Endothelial cell of umbilical vein (primary cell): ENCODE measurements at regions not wholly inside any gene's neighbourhood (a gene's known extent, or its start where the extent isn't known, plus 50 kb on each side); places are given as distances from the start of the nearest gene placed in this dataset.

ENCODE experiments used
- BruUV-seq: library from RNA; stranded (reverse); fragments of 400-500 nt; replicated peaks from 2 replicates; lab custom pipeline; 2021; lab: Mats Ljungman, UMichigan
- CTCF ChIA-PET: fragments of 300-600, 350-600 bp; sonication (Branson Sonifier 250); formaldehyde crosslinking; loops from one replicate; lab custom pipeline; 2021; ENCODE audit warnings: antibody characterized with exemption, inconsistent platforms; lab: Charles Lee
- POLR2A ChIA-PET: fragments of 300-600, 350-600 bp; sonication (Branson Sonifier 250); formaldehyde crosslinking; loops from one replicate; lab custom pipeline; 2021; ENCODE audit warnings: antibody characterized with exemption, inconsistent platforms; lab: Charles Lee
- DNase-seq: peaks from one replicate; pipeline ENCODE4 v3.0.0-alpha.2; 2011; ENCODE audit warnings: low read depth, low spot score
- FAIRE-seq: peaks from 2 replicates; lab custom pipeline; 2011; peaks lifted over from hg19 to GRCh38; lab: Jason Lieb, UNC
- H2AFZ ChIP-seq: 2 replicates; pipeline ENCODE4 v1.6.0; 2012; ENCODE audit warnings: low read depth, low read length, control low read depth, inconsistent platforms
- H3K27ac ChIP-seq: 2 replicates; pipeline ENCODE4 v1.5.1; 2011; ENCODE audit warnings: low read depth, mild to moderate bottlenecking, control low read depth, low read length, moderate library complexity; ENCODE audit not compliant: insufficient read depth
- H3K27me3 ChIP-seq, 2 experiments: 2 replicates each; pipeline versions ENCODE4 v1.6.0 to v1.6.1; 2011; ENCODE audit warnings: low read length in 2 of 2, mixed read lengths in 1 of 2; ENCODE audit not compliant: control insufficient read depth in 2 of 2, insufficient read depth in 2 of 2
- H3K36me3 ChIP-seq, 2 experiments: 2 replicates in 1 of 2; 3 replicates in 1 of 2; pipeline ENCODE4 v1.5.1; 2011; ENCODE audit warnings: low read length in 2 of 2, mild to moderate bottlenecking in 1 of 2, moderate library complexity in 1 of 2; ENCODE audit not compliant: control insufficient read depth in 2 of 2, insufficient read depth in 2 of 2; ENCODE audit errors: extremely low read depth in 1 of 2
- H3K4me1 ChIP-seq: 3 replicates; pipeline ENCODE4 v1.5.1; 2011; ENCODE audit warnings: mild to moderate bottlenecking, low read length; ENCODE audit not compliant: control insufficient read depth, insufficient read depth; ENCODE audit errors: extremely low read depth
- H3K4me2 ChIP-seq: 2 replicates; pipeline ENCODE4 v1.6.1; 2011; ENCODE audit warnings: low read length, control low read depth, mixed read lengths; ENCODE audit not compliant: insufficient read depth
- H3K4me3 ChIP-seq, 3 experiments: fragments of 200-600 bp in 1 of 3; sonication (generic), shearing (Covaris generic) in 1 of 3; replicated peaks in 1 of 3; 2 replicates each; pipeline ENCODE4 v1.5.1; 2011 to 2016; ENCODE audit warnings: control low read depth in 3 of 3, low read length in 3 of 3, mild to moderate bottlenecking in 2 of 3, inconsistent platforms in 1 of 3, low read depth in 1 of 3, moderate library complexity in 1 of 3; ENCODE audit not compliant: insufficient read depth in 1 of 3
- H3K79me2 ChIP-seq: 2 replicates; pipeline ENCODE4 v1.6.0; 2012; ENCODE audit warnings: low read length, inconsistent platforms; ENCODE audit not compliant: control insufficient read depth, insufficient read depth
- H3K9ac ChIP-seq: replicated peaks from 2 replicates; pipeline ENCODE3; 2011; ENCODE audit warnings: low read length, control low read depth; ENCODE audit not compliant: insufficient read depth; ENCODE audit errors: extremely low read depth
- H3K9me1 ChIP-seq: replicated peaks from 3 replicates; pipeline ENCODE4 v1.6.0; 2011; ENCODE audit warnings: mild to moderate bottlenecking, low read length; ENCODE audit not compliant: control insufficient read depth, insufficient read depth; ENCODE audit errors: extremely low read depth
- H3K9me3 ChIP-seq: replicated peaks from 2 replicates; pipeline ENCODE4 v1.5.1; 2012; ENCODE audit warnings: low read length, inconsistent platforms; ENCODE audit not compliant: control insufficient read depth, insufficient read depth
- H4K20me1 ChIP-seq: replicated peaks from 2 replicates; pipeline ENCODE3; 2011; ENCODE audit warnings: mild to moderate bottlenecking, low read length; ENCODE audit not compliant: control insufficient read depth, insufficient read depth; ENCODE audit errors: extremely low read depth
- EZH2 ChIP-seq: IDR thresholded peaks from 2 replicates; pipeline ENCODE4 v1.6.1; 2012; ENCODE audit warnings: borderline replicate concordance, low read depth, mild to moderate bottlenecking, moderate library complexity, low read length, inconsistent platforms; ENCODE audit not compliant: severe bottlenecking
- FOS ChIP-seq: IDR thresholded peaks from 2 replicates; pipeline ENCODE4 v1.6.1; 2011; ENCODE audit warnings: mild to moderate bottlenecking, low read length, moderate library complexity, borderline replicate concordance; ENCODE audit not compliant: insufficient read depth
- GATA2 ChIP-seq: IDR thresholded peaks from 2 replicates; pipeline ENCODE4 v1.7.0; 2011; ENCODE audit warnings: low read depth, mild to moderate bottlenecking, moderate library complexity, mixed read lengths, low read length; ENCODE audit not compliant: insufficient read length, insufficient read depth
- JUN ChIP-seq: IDR thresholded peaks from 2 replicates; pipeline ENCODE4 v1.6.1; 2011; ENCODE audit warnings: borderline replicate concordance, low read depth; ENCODE audit not compliant: insufficient read length, insufficient read depth
- MYC ChIP-seq: IDR thresholded peaks from one replicate; pipeline ENCODE4 v1.6.1; 2011; ENCODE audit warnings: mild to moderate bottlenecking, low read depth, low read length
- POLR2A ChIP-seq: IDR thresholded peaks from 2 replicates; pipeline ENCODE4 v1.6.1; 2012; ENCODE audit warnings: low read depth, mild to moderate bottlenecking, control low read depth, low read length
- POLR2AphosphoS5 ChIP-seq: IDR thresholded peaks from 2 replicates; pipeline ENCODE4 v1.6.1; 2012; ENCODE audit warnings: low read depth, mild to moderate bottlenecking, control low read depth, low read length, moderate library complexity; ENCODE audit not compliant: insufficient read depth
- dilution Hi-C: fragments of 300-500 bp; cut with MboI; formaldehyde crosslinking; loops from one replicate; pipeline ENCODE4 v1.15.0; 2019; ENCODE audit warnings: low sequenced_read_pairs; ENCODE audit not compliant: extremely low pct_ligation_motif_present
- intact Hi-C: fragments of 100-400 bp; cut with micrococcal nuclease; formaldehyde crosslinking; loops from one replicate; pipeline ENCODE4 v1.10.0; 2022
- TF ChIP-seq, protein P1 (sequence below), 2 donors: IDR thresholded peaks; 1 replicate in 1 of 2; 2 replicates in 1 of 2; pipeline ENCODE4 v1.5.1; 2011; ENCODE audit warnings: low read length in 2 of 2, mild to moderate bottlenecking in 2 of 2, moderate library complexity in 2 of 2, control low read depth in 1 of 2, inconsistent platforms in 1 of 2, low read depth in 1 of 2; ENCODE audit not compliant: insufficient read depth in 1 of 2; ENCODE audit errors: extremely low read depth in 1 of 2
- TF ChIP-seq, protein P2 (sequence below): IDR thresholded peaks from 2 replicates; pipeline ENCODE4 v1.6.1; 2011; ENCODE audit not compliant: insufficient read depth, insufficient read length

DNA sequence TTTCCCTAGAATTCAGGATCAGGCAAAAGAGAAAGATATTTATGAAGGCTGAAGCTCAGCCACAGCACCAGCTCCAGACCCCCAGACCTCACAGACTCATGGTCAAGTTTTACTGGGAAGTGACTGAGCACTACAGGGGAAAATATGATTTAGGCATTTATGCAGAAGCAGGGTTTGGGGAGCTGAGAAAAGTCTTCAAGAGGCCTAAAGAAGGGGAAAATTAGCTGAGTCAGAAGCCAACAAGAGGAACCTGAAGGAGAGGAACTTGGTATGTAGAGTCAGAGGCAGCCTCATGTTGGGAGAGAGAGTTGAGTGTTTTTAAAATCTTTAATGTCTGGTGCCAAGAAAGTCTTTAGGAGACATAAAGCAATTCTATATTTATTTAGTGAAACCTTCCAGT lies 63.0 kb downstream of the FOS start:
- TF ChIP-seq EZH2, result no peak
- TF ChIP-seq POLR2A, result no peak
- TF ChIP-seq POLR2AphosphoS5, result no peak
- no peak for TF ChIP-seq GATA2
- TF ChIP-seq, protein P1, sequence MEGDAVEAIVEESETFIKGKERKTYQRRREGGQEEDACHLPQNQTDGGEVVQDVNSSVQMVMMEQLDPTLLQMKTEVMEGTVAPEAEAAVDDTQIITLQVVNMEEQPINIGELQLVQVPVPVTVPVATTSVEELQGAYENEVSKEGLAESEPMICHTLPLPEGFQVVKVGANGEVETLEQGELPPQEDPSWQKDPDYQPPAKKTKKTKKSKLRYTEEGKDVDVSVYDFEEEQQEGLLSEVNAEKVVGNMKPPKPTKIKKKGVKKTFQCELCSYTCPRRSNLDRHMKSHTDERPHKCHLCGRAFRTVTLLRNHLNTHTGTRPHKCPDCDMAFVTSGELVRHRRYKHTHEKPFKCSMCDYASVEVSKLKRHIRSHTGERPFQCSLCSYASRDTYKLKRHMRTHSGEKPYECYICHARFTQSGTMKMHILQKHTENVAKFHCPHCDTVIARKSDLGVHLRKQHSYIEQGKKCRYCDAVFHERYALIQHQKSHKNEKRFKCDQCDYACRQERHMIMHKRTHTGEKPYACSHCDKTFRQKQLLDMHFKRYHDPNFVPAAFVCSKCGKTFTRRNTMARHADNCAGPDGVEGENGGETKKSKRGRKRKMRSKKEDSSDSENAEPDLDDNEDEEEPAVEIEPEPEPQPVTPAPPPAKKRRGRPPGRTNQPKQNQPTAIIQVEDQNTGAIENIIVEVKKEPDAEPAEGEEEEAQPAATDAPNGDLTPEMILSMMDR (IDR thresholded peaks at IDR 0.05; ENCODE audit: extremely low read depth in 1 of 2, insufficient read depth in 1 of 2, low read depth in 1 of 2, low read length in 2 of 2), result no peak
- no peak for TF ChIP-seq MYC
- TF ChIP-seq FOS, result no peak
- TF ChIP-seq, protein P2, sequence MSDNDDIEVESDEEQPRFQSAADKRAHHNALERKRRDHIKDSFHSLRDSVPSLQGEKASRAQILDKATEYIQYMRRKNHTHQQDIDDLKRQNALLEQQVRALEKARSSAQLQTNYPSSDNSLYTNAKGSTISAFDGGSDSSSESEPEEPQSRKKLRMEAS, result no peak
- TF ChIP-seq JUN, result no peak
- H4K20me1 ChIP-seq, result no peaks in the 10 kb centered on the region
- FAIRE-seq (no peak), DNase-seq (no peak)
- intact Hi-C loops (no loop called here), dilution Hi-C loops (no loop called here)
- no peak overlapping the region for H3K4me2 ChIP-seq
- H3K79me2 ChIP-seq, result no peaks in the 10 kb centered on the region
- H3K36me3 ChIP-seq, result no peaks in the 10 kb centered on the region
- peaks cover 0 to 9% of the 10 kb centered on the region in 2 experiments for H3K27me3 ChIP-seq
- no peaks in the 10 kb centered on the region for H3K9me3 ChIP-seq
- ChIA-PET POLR2A (no interaction called here), CTCF (no interaction called here)
- no peak overlapping the region for H2AFZ ChIP-seq
- H3K4me3 ChIP-seq, result no peak overlapping the region
- H3K9me1 ChIP-seq, result no peaks in the 10 kb centered on the region
- no TSS peak for BruUV-seq
- no peak overlapping the region for H3K27ac ChIP-seq
- peaks cover 8% of the 10 kb centered on the region for H3K4me1 ChIP-seq
- H3K9ac ChIP-seq, result no peak overlapping the region
